VCaP (cell line): ENCODE measurements at regions not wholly inside any gene's neighbourhood (a gene's known extent, or its start where the extent isn't known, plus 50 kb on each side); places are given as distances from the start of the nearest gene placed in this dataset.

Experiments
- H3K27ac ChIP-seq: fragments of 450-650 bp; 2 replicates; pipeline ENCODE4 v1.5.1; 2017
- CTCF ChIP-seq: fragments of 450-650 bp; conservative IDR thresholded peaks from 2 replicates; pipeline ENCODE4 v1.5.1; 2017; ENCODE audit warnings: mild to moderate bottlenecking, moderate library complexity

GRCh38 chr9:14435871-14436270 lies 121.9 kb upstream of the NFIB start:
- H3K27ac ChIP-seq = peak overlapping the region; percentile 90
- no peak for TF ChIP-seq CTCF

- peak overlapping the region; percentile 90 for H3K27ac ChIP-seq
- no peak for TF ChIP-seq CTCF
These were observed 121.2 kb upstream of the NFIB start for GRCh38 chr9:14434971-14435718.

- TF ChIP-seq CTCF = no peak; the same call in 1 of the 2 replicates
- H3K27ac ChIP-seq = peak overlapping the region; percentile 90
These were observed 120.2 kb upstream of the NFIB start for GRCh38 chr9:14434158-14434504.

- peak; percentile 64 for TF ChIP-seq CTCF
- H3K27ac ChIP-seq = peak overlapping the region; percentile 90
These were observed 119.6 kb upstream of the NFIB start for GRCh38 chr9:14433351-14434157.

- H3K27ac ChIP-seq = peak overlapping the region; percentile 90
- TF ChIP-seq CTCF = no peak
These were observed 118.9 kb upstream of the NFIB start for GRCh38 chr9:14432666-14433350.

GRCh38 chr9:14428781-14429230 lies 114.9 kb upstream of the NFIB start:
- peak; percentile 92 for TF ChIP-seq CTCF
- peak overlapping the region; percentile 14; the same call in 1 of the 2 replicates for H3K27ac ChIP-seq

GRCh38 chr9:14427419-14427818 lies 113.5 kb upstream of the NFIB start:
- no peak for TF ChIP-seq CTCF
- H3K27ac ChIP-seq = no peak overlapping the region
